H1 (cell line): ENCODE measurements at regions not wholly inside any gene's neighbourhood (a gene's known extent, or its start where the extent isn't known, plus 50 kb on each side); places are given as distances from the start of the nearest gene placed in this dataset.

Experiments
- NRF1 ChIP-seq: IDR thresholded peaks from 2 replicates; pipeline ENCODE4 v1.6.1; 2011; ENCODE audit warnings: mild to moderate bottlenecking, low read depth, low read length, improper control_type of control experiment
- RNF2 ChIP-seq: fragments of 200-900, 300-1000 bp; sonication (generic); IDR thresholded peaks from 2 replicates; pipeline ENCODE4 v1.7.1; 2016; ENCODE audit warnings: borderline replicate concordance, low read depth, mild to moderate bottlenecking, antibody characterized with exemption, low read length; ENCODE audit not compliant: poor library complexity, severe bottlenecking; ENCODE audit errors: missing control alignments
- TF ChIP-seq, protein P1 (sequence below), 3 experiments: IDR thresholded peaks; 1 replicate in 2 of 3; 2 replicates in 1 of 3; pipeline versions ENCODE4 v1.5.1 to v1.6.1; 2011; ENCODE audit warnings: low read length in 3 of 3, mild to moderate bottlenecking in 3 of 3, inconsistent platforms in 2 of 3, low read depth in 1 of 3, moderate library complexity in 1 of 3; ENCODE audit not compliant: insufficient read depth in 1 of 3; ENCODE audit errors: control extremely low read depth in 1 of 3

DNA sequence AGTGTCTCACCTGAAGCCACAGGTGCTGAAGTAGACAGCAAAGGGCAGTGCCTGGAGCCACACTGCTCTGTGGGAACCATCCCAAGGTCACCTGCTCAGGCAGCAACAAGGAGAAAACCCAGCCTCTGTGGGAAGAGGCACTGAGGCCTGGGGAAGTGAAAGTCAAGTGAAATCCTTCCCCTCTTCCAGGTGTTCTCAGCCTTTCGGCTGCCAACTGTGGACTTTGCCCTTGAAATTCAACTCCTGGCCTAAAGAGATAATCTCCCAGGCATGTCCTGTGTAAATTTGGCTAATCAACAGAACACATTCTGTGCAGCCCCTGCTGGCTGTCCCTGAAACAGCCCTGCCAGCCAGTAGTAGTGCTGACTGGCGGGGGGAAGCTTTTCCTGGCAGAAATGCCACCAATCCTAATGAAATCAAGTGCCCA is 112.1 kb downstream of the RPL27A start (continued):
- TF ChIP-seq, protein P1, sequence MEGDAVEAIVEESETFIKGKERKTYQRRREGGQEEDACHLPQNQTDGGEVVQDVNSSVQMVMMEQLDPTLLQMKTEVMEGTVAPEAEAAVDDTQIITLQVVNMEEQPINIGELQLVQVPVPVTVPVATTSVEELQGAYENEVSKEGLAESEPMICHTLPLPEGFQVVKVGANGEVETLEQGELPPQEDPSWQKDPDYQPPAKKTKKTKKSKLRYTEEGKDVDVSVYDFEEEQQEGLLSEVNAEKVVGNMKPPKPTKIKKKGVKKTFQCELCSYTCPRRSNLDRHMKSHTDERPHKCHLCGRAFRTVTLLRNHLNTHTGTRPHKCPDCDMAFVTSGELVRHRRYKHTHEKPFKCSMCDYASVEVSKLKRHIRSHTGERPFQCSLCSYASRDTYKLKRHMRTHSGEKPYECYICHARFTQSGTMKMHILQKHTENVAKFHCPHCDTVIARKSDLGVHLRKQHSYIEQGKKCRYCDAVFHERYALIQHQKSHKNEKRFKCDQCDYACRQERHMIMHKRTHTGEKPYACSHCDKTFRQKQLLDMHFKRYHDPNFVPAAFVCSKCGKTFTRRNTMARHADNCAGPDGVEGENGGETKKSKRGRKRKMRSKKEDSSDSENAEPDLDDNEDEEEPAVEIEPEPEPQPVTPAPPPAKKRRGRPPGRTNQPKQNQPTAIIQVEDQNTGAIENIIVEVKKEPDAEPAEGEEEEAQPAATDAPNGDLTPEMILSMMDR (IDR thresholded peaks at IDR 0.05; ENCODE audit: control extremely low read depth in 1 of 3, insufficient read depth in 1 of 3, low read depth in 1 of 3, low read length in 3 of 3): peak; percentile 50 to 66 (median 56)
- TF ChIP-seq RNF2 (no peak), NRF1 (no peak)
- TF ChIP-seq, all 59 proteins: peak for 3
